Body of pancreas (tissue), 4 donors: ENCODE measurements at regions not wholly inside any gene's neighbourhood (a gene's known extent, or its start where the extent isn't known, plus 50 kb on each side); places are given as distances from the start of the nearest gene placed in this dataset.

Source experiments
- ATAC-seq: fragments of 150-250 bp; one replicate; pipeline ENCODE4 v1.9.1; 2016
- DNase-seq, 4 donors: peaks; one replicate each; pipeline ENCODE4 v3.0.0-alpha.2; 2019
- H3K27ac ChIP-seq, 4 donors: fragments of 200-600 bp; sonication (generic); 1 replicate in 3 of 4; 2 replicates in 1 of 4; pipeline versions ENCODE4 v1.5.1 to v1.6.1; 2016 to 2019; ENCODE audit warnings: mild to moderate bottlenecking in 1 of 4, mixed read lengths in 1 of 4, moderate library complexity in 1 of 4
- H3K27me3 ChIP-seq, 2 donors: fragments of 200-600 bp; sonication (generic); one replicate each; pipeline ENCODE4 v1.6.0; 2016; ENCODE audit warnings: mild to moderate bottlenecking in 1 of 2
- H3K36me3 ChIP-seq, 2 donors: fragments of 200-600 bp; sonication (generic); replicated peaks in 1 of 2; 2 replicates each; pipeline ENCODE4 v1.5.1; 2016; ENCODE audit warnings: low read depth in 2 of 2; ENCODE audit not compliant: insufficient read depth in 1 of 2
- H3K4me1 ChIP-seq: fragments of 200-600 bp; sonication (generic); one replicate; pipeline ENCODE4 v1.6.0; 2016
- H3K4me3 ChIP-seq, 2 donors: fragments of 200-600 bp; sonication (generic); 1 replicate in 1 of 2; 2 replicates in 1 of 2; pipeline ENCODE4 v1.5.1; 2016 to 2019
- H3K9me3 ChIP-seq, 3 donors: fragments of 200-600 bp; sonication (generic); 1 replicate in 2 of 3; 2 replicates in 1 of 3; pipeline ENCODE4 v1.5.1; 2016
- POLR2A ChIP-seq, 3 donors: fragments of 450-650 bp; IDR thresholded peaks; one replicate each; pipeline ENCODE4 v1.6.1; 2016; ENCODE audit warnings: antibody characterized with exemption in 3 of 3, mild to moderate bottlenecking in 2 of 3
- WGBS, 2 donors: methylation state at CpG; one replicate each; pipeline ENCODE4 v1.1.5; 2017; 5-methylcytosine and 5-hydroxymethylcytosine counted together
- intact Hi-C: fragments of 100-400 bp; cut with DNase I; formaldehyde crosslinking; loops from one replicate; pipeline ENCODE4 v1.15.1; 2023
- TF ChIP-seq, protein P1 (sequence below), 7 experiments: fragments of 450-650 bp in 4 of 7; fragments of 200-600 bp in 3 of 7; sonication (generic) in 3 of 7; IDR thresholded peaks; one replicate each; pipeline ENCODE4 v1.5.1; 2016 to 2019; ENCODE audit warnings: antibody characterized with exemption in 7 of 7

DNA sequence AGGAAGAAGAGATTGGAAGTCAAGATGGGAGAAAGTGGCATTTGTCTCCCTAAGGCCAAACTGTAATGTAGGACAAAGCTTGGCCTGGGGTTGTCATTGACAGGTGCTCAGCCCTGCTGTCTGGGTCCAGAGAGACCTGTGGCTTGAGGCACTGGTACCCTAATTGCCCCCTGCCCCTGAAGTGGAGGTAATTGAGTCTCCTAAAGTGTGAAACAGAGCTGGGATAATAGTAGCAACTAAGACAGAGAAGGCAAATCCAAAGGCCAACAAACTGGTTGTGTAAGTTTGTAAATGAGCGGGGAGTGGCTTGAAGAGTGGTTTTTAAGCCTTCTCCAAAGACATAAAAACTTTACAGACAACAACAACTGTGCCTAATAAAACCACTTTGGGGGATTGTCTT, 264.2 kb upstream of the ROPN1 start:
- H3K27me3 ChIP-seq, result no peaks in the 10 kb centered on the region
- WGBS, 2 donors, result 86 to 93% methylated on average over 1 of the region's 1 CpG
- ATAC-seq, result no peak
- no peaks in the 10 kb centered on the region for H3K4me1 ChIP-seq
- intact Hi-C loops, result no loop called here
- no peaks in the 10 kb centered on the region for H3K36me3 ChIP-seq
- H3K4me3 ChIP-seq, result no peak overlapping the region
- no peak overlapping the region for H3K27ac ChIP-seq
- no peak for TF ChIP-seq POLR2A (IDR thresholded peaks at IDR 0.05)
- TF ChIP-seq, protein P1, sequence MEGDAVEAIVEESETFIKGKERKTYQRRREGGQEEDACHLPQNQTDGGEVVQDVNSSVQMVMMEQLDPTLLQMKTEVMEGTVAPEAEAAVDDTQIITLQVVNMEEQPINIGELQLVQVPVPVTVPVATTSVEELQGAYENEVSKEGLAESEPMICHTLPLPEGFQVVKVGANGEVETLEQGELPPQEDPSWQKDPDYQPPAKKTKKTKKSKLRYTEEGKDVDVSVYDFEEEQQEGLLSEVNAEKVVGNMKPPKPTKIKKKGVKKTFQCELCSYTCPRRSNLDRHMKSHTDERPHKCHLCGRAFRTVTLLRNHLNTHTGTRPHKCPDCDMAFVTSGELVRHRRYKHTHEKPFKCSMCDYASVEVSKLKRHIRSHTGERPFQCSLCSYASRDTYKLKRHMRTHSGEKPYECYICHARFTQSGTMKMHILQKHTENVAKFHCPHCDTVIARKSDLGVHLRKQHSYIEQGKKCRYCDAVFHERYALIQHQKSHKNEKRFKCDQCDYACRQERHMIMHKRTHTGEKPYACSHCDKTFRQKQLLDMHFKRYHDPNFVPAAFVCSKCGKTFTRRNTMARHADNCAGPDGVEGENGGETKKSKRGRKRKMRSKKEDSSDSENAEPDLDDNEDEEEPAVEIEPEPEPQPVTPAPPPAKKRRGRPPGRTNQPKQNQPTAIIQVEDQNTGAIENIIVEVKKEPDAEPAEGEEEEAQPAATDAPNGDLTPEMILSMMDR (IDR thresholded peaks at IDR 0.05), result no peak
- no peak for DNase-seq
- no peaks in the 10 kb centered on the region for H3K9me3 ChIP-seq

DNA sequence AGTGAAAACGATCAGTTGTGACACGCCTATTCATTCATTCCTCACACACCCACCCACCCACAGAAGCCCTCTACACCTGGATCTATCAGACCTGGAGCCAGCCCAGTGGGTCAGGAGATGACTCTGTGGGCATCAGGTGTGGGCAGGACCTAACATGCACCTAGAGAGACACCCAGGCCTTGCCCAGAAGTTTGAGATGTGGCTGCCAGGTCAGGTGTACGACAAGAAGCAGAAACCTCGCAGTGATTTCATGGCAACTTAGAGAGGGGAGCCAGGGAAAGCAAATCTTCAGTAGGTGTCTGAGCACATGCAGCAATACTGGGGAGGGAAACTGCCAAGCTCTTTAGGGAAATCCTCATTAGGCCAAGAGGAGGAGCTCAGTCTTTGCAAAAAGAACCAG, 264.7 kb upstream of the ROPN1 start:
- WGBS, 2 donors, result 92 to 96% methylated on average over 4 of the region's 4 CpGs
- no peak for TF ChIP-seq POLR2A (IDR thresholded peaks at IDR 0.05)
- TF ChIP-seq, protein P1 (IDR thresholded peaks at IDR 0.05), result no peak
- Histone ChIP-seq H3K9me3 (no peaks in the 10 kb centered on the region), H3K36me3 (no peaks in the 10 kb centered on the region), H3K27me3 (no peaks in the 10 kb centered on the region), H3K27ac (no peak overlapping the region), H3K4me3 (no peak overlapping the region), H3K4me1 (no peaks in the 10 kb centered on the region)
- intact Hi-C loops, result no loop called here
- no peak for DNase-seq
- no peak for ATAC-seq

DNA sequence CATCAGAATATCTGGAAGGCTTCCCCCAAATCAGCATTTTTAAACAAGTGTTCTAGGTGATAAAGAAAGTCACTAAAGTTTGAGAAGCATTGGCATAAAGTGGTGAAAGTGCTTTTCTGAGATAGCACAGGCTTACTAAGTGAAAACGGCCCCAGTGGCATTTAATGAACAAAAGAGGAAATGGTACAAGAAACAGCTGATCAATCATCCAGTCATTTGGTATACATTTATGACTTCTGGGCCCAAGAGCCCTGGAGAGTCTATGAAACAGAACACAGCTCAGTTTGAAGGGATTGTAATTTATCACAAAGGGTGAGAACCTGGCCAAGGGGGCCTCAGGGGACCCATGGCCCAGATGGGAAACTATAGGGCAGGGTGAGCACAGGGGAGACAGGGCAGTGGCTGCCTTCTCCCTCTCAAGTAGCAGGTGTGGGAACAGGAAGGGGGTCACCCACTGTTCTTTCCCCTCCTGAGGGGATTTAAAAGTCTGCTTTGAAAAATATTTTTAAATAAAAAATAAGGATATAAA, 265.5 kb upstream of the ROPN1 start:
- Histone ChIP-seq H3K36me3 (no peaks in the 10 kb centered on the region), H3K27ac (peak overlapping the region in 2 of 4 donors; percentile 31 to 55), H3K4me3 (no peak overlapping the region), H3K4me1 (no peaks in the 10 kb centered on the region), H3K9me3 (no peaks in the 10 kb centered on the region), H3K27me3 (no peaks in the 10 kb centered on the region)
- DNase-seq (no peak), ATAC-seq (no peak)
- intact Hi-C loops, result no loop called here
- 0% methylated on average over 1 of the region's 1 CpG for WGBS, 2 donors
- TF ChIP-seq, protein P1 (IDR thresholded peaks at IDR 0.05), result no peak
- TF ChIP-seq POLR2A (IDR thresholded peaks at IDR 0.05), result no peak

DNA sequence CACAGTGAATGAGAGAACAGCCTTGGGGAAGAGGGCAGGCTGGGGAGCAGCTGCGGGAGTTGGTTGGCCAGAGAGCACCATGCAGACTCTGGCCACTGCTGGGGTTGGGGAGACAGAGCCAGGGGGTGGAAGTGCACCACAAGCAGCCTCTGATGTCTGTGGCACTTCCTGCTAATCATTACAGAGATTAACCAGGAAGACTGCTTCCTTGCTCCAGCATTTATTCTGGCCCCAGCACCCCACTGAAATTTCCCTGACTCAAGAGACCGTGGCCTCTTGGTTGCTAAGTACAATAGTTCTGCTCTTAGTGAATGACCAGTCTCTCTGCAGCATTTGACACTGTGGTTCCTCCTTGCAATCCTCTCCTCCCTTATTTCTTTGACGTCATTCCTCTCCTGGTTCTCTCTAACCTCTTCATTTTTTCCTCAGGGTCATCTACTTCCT, 266.2 kb upstream of the ROPN1 start:
- DNase-seq (peak in 2 of 4 donors; percentile 25 to 35), ATAC-seq (peak; percentile 70)
- intact Hi-C loops, result no loop called here
- no peak overlapping the region for H3K4me3 ChIP-seq
- H3K9me3 ChIP-seq, result no peaks in the 10 kb centered on the region
- no peaks in the 10 kb centered on the region for H3K27me3 ChIP-seq
- H3K27ac ChIP-seq, result peak overlapping the region in 2 of 4 donors; percentile 31 to 55
- no peaks in the 10 kb centered on the region for H3K36me3 ChIP-seq
- H3K4me1 ChIP-seq, result no peaks in the 10 kb centered on the region
- 51 to 57% methylated on average over 3 of the region's 3 CpGs for WGBS, 2 donors
- no peak for TF ChIP-seq POLR2A (IDR thresholded peaks at IDR 0.05)
- TF ChIP-seq, protein P1 (IDR thresholded peaks at IDR 0.05), result no peak

DNA sequence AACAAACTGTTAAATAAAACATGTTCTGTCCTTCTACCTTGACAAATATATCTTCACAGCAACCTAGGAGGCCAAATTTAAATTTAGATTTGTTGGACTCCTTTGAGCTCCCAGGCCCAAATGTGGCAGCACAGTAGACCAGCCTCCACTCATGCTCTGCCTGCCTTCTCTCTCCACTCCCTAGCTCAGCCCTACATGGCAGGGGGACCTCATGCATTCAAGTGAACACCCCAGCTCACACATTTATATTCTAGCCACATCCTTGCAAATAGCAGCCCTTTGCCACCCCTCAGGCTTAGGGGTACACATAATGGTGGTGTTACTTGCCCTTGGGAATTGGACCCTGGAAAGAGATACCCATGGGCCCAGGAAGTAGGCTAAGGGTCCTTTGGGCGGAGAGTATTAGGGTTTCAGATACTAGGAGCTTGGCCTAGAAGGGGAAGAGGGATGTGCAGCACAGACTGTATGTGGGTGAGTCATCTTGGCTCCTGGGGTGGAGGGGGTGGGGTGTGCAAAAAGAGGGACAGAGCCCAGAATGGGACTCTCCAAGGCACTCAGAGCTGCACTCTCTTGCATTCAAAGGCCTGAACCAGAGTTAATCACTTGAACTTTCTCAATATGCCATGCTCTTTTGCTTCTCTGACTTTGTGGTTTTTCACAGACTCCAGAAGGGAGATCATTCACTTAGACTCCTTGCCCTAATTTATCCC, 268.4 kb upstream of the ROPN1 start:
- Histone ChIP-seq H3K27me3 (no peaks in the 10 kb centered on the region), H3K4me3 (no peak overlapping the region), H3K27ac (no peak overlapping the region), H3K4me1 (no peaks in the 10 kb centered on the region), H3K36me3 (no peaks in the 10 kb centered on the region), H3K9me3 (no peaks in the 10 kb centered on the region)
- TF ChIP-seq POLR2A (IDR thresholded peaks at IDR 0.05), result no peak
- TF ChIP-seq, protein P1 (IDR thresholded peaks at IDR 0.05), result no peak
- ATAC-seq (peak; percentile 65), DNase-seq (peak in 3 of 4 donors; percentile 24 to 53 (median 31))
- 44 to 82% methylated on average over 1 of the region's 1 CpG for WGBS, 2 donors
- intact Hi-C loops, result no loop called here
